Mammary epithelial cell (primary cell): ENCODE measurements at regions not wholly inside any gene's neighbourhood (a gene's known extent, or its start where the extent isn't known, plus 50 kb on each side); places are given as distances from the start of the nearest gene placed in this dataset.

Experiments used
- CTCF ChIP-seq, 2 donors: IDR thresholded peaks in 1 of 2; conservative IDR thresholded peaks in 1 of 2; 2 replicates each; pipeline ENCODE4 v1.5.1; 2011 to 2012; ENCODE audit warnings: inconsistent platforms in 2 of 2, low read length in 2 of 2, mild to moderate bottlenecking in 2 of 2, control low read depth in 1 of 2, low read depth in 1 of 2; ENCODE audit not compliant: insufficient read depth in 1 of 2; ENCODE audit errors: extremely low read depth in 1 of 2
- EZH2 ChIP-seq: IDR thresholded peaks from 2 replicates; pipeline ENCODE4 v1.6.1; 2012; ENCODE audit warnings: low read length, inconsistent platforms, borderline replicate concordance

DNA sequence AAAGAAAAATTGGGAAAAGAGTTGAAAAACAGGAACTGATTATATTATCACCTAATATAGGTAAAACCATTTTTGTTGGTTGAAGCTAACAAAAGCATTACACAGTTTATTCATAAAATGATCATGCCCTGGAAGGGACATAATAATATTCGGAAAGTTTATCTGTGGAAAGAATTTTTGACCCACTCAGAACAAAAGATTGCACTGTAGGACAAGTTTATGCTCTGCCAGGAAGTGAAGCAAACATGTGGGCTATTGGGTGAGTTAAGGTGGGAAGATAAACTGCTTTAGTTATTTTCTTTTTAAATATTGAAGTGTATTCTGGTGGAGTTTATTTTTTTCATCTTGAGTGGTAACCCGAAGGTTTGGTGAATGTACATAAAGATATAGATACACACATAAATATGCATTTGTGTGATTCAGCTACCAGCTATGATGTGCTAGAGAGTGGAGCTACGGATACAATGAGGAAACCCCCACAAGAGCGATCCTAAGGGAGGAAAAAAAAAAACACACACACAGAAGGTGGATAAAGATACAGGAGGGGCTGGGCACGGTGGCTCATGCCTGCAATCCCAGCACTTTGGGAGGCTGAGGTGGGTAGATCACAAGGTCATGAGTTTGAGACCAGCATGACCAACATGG is 506.4 kb upstream of the THBS1 start:
- TF ChIP-seq CTCF (conservative IDR thresholded peaks at IDR 0.05 in 1 of 2, IDR thresholded peaks at IDR 0.05 in 1 of 2; ENCODE audit: extremely low read depth in 1 of 2, insufficient read depth in 1 of 2, low read depth in 1 of 2, low read length in 2 of 2) (no peak), EZH2 (no peak)
